ENCODE measurements at regions not wholly inside any gene's neighbourhood (a gene's known extent, or its start where the extent isn't known, plus 50 kb on each side); places are given as distances from the start of the nearest gene placed in this dataset.

GRCh38 chr5:175035882-175036533 is 311.6 kb downstream of the MSX2 start:
- TF ChIP-seq CTCF (IDR thresholded peaks at IDR 0.05) (no peak), NR3C1 (CRISPR knock-in tag; conservative IDR thresholded peaks at IDR 0.05; ENCODE audit: low read depth) (no peak), ZBTB21 (CRISPR knock-in tag; IDR thresholded peaks at IDR 0.05; ENCODE audit: borderline replicate concordance) (no peak), FOXP4 (CRISPR knock-in tag; IDR thresholded peaks at IDR 0.05) (no peak), MXD4 (CRISPR knock-in tag; IDR thresholded peaks at IDR 0.05; ENCODE audit: borderline replicate concordance) (no peak), MLX (CRISPR knock-in tag; IDR thresholded peaks at IDR 0.05) (no peak), IRF1 (CRISPR knock-in tag; IDR thresholded peaks at IDR 0.05) (no peak), GABPB1 (CRISPR knock-in tag; IDR thresholded peaks at IDR 0.05) (no peak), FOXJ3 (CRISPR knock-in tag; IDR thresholded peaks at IDR 0.05; ENCODE audit: borderline replicate concordance) (no peak), CREM (CRISPR knock-in tag; IDR thresholded peaks at IDR 0.05) (no peak)

Measured in WTC11 (cell line).